H1 (cell line): ENCODE measurements at regions not wholly inside any gene's neighbourhood (a gene's known extent, or its start where the extent isn't known, plus 50 kb on each side); places are given as distances from the start of the nearest gene placed in this dataset.

Source experiments
- CTCF ChIA-PET: fragments of 300-600 bp; sonication (Branson Sonifier 250); formaldehyde crosslinking; loops from one replicate; lab custom pipeline; 2021; ENCODE audit not compliant: partially characterized antibody; lab: Charles Lee
- POLR2A ChIA-PET: fragments of 300-600 bp; sonication (Branson Sonifier 250); formaldehyde crosslinking; loops from one replicate; lab custom pipeline; 2021; ENCODE audit warnings: inconsistent platforms; ENCODE audit not compliant: partially characterized antibody; lab: Charles Lee
- DNase-seq, 2 experiments: peaks; one replicate each; pipeline versions ENCODE4 v3.0.0 to v3.0.0-alpha.2; 2010 to 2022; ENCODE audit warnings: low spot score in 2 of 2, low read depth in 1 of 2, mixed read lengths in 1 of 2
- FAIRE-seq: peaks from 2 replicates; lab custom pipeline; 2011; peaks lifted over from hg19 to GRCh38; lab: Jason Lieb, UNC
- H2AFZ ChIP-seq: 2 replicates; pipeline ENCODE4 v1.8.1; 2012; ENCODE audit warnings: low read length, inconsistent platforms
- H2AK5ac ChIP-seq: 2 replicates; pipeline ENCODE4 v1.6.1; 2013; ENCODE audit warnings: low read depth, low read length
- H2BK120ac ChIP-seq: replicated peaks from 2 replicates; pipeline ENCODE3; 2013; ENCODE audit warnings: low read depth, low read length, inconsistent platforms
- H2BK12ac ChIP-seq: 2 replicates; pipeline ENCODE4 v1.6.1; 2013; ENCODE audit warnings: low read depth, low read length
- H2BK15ac ChIP-seq: 2 replicates; pipeline ENCODE4 v1.6.1; 2013; ENCODE audit warnings: low read length
- H2BK20ac ChIP-seq: 2 replicates; pipeline ENCODE4 v1.6.1; 2013; ENCODE audit warnings: low read length
- H2BK5ac ChIP-seq: 2 replicates; pipeline ENCODE4 v1.6.1; 2013; ENCODE audit warnings: low read depth, low read length
- H3K14ac ChIP-seq: 2 replicates; pipeline ENCODE4 v1.6.1; 2013; ENCODE audit warnings: inconsistent platforms; ENCODE audit not compliant: insufficient read length
- H3K18ac ChIP-seq: 2 replicates; pipeline ENCODE4 v1.6.1; 2013; ENCODE audit warnings: low read length; ENCODE audit errors: extremely low read depth
- H3K23ac ChIP-seq: 2 replicates; pipeline ENCODE4 v1.6.1; 2013; ENCODE audit warnings: inconsistent platforms; ENCODE audit not compliant: insufficient read length
- H3K23me2 ChIP-seq: 2 replicates; pipeline ENCODE4 v1.6.1; 2013; ENCODE audit warnings: low read depth, low read length
- H3K27ac ChIP-seq: 2 replicates; pipeline ENCODE4 v1.6.1; 2011; ENCODE audit warnings: low read depth, low read length, inconsistent platforms
- H3K27me3 ChIP-seq, 4 experiments: replicated peaks in 1 of 4; 1 replicate in 1 of 4; 2 replicates in 3 of 4; pipeline versions ENCODE4 v1.6.1 to v1.8.1; 2011 to 2013; ENCODE audit warnings: low read length in 3 of 4, mild to moderate bottlenecking in 3 of 4, inconsistent platforms in 2 of 4, mixed read lengths in 2 of 4, moderate library complexity in 1 of 4; ENCODE audit not compliant: control insufficient read depth in 3 of 4, insufficient read depth in 3 of 4; ENCODE audit errors: extremely low read depth in 1 of 4
- H3K36me3 ChIP-seq, 4 experiments: 2 replicates each; pipeline versions ENCODE4 v1.6.1 to v1.8.1; 2011 to 2013; ENCODE audit warnings: mild to moderate bottlenecking in 4 of 4, low read length in 3 of 4, moderate library complexity in 2 of 4, control low read depth in 1 of 4, inconsistent platforms in 1 of 4; ENCODE audit not compliant: insufficient read depth in 4 of 4, control insufficient read depth in 2 of 4
- H3K4ac ChIP-seq: replicated peaks from 2 replicates; pipeline ENCODE3; 2013; ENCODE audit warnings: low read length, low read depth, mixed read lengths, inconsistent platforms; ENCODE audit not compliant: insufficient read length
- H3K4me1 ChIP-seq, 4 experiments: replicated peaks in 1 of 4; 1 replicate in 1 of 4; 2 replicates in 3 of 4; pipeline versions ENCODE4 v1.6.1 to v1.8.1; 2011 to 2013; ENCODE audit warnings: low read length in 3 of 4, inconsistent platforms in 2 of 4, mixed read lengths in 1 of 4; ENCODE audit not compliant: insufficient read depth in 4 of 4, control insufficient read depth in 3 of 4
- H3K4me2 ChIP-seq, 2 experiments: 2 replicates each; pipeline versions ENCODE4 v1.6.1 to v1.8.1; 2011 to 2013; ENCODE audit warnings: low read depth in 2 of 2, low read length in 2 of 2, control low read depth in 1 of 2, inconsistent platforms in 1 of 2, mild to moderate bottlenecking in 1 of 2; ENCODE audit not compliant: insufficient read depth in 1 of 2
- H3K4me3 ChIP-seq, 4 experiments: fragments of 200-600, 300-600 bp in 1 of 4; sonication (generic), shearing (Covaris generic), sonication (Bioruptor Twin) in 1 of 4; 2 replicates each; pipeline versions ENCODE4 v1.5.1 to v1.8.1; 2011 to 2016; ENCODE audit warnings: low read length in 4 of 4, low read depth in 3 of 4, control low read depth in 2 of 4, inconsistent platforms in 2 of 4, mild to moderate bottlenecking in 2 of 4, mixed read lengths in 1 of 4, moderate library complexity in 1 of 4; ENCODE audit not compliant: insufficient read depth in 2 of 4; ENCODE audit errors: extremely low read depth in 1 of 4
- H3K56ac ChIP-seq: replicated peaks from 2 replicates; pipeline ENCODE3; 2013; ENCODE audit warnings: low read depth, mild to moderate bottlenecking, mixed read lengths, low read length, inconsistent platforms; ENCODE audit not compliant: insufficient read length
- H3K79me1 ChIP-seq: 2 replicates; pipeline ENCODE4 v1.6.1; 2013; ENCODE audit warnings: low read depth, low read length, control low read depth
- H3K79me2 ChIP-seq, 2 experiments: 2 replicates each; pipeline versions ENCODE4 v1.6.1 to v1.8.1; 2012 to 2013; ENCODE audit warnings: low read length in 2 of 2, mild to moderate bottlenecking in 2 of 2, inconsistent platforms in 1 of 2; ENCODE audit not compliant: insufficient read depth in 2 of 2, control insufficient read depth in 1 of 2
- H3K9ac ChIP-seq, 4 experiments: replicated peaks in 1 of 4; 1 replicate in 1 of 4; 2 replicates in 3 of 4; pipeline versions ENCODE4 v1.6.1 to v1.8.1; 2011 to 2013; ENCODE audit warnings: low read depth in 3 of 4, low read length in 3 of 4, control low read depth in 2 of 4, mild to moderate bottlenecking in 2 of 4, moderate library complexity in 2 of 4, inconsistent platforms in 1 of 4; ENCODE audit errors: extremely low read depth in 1 of 4
- H3K9me3 ChIP-seq, 2 experiments: 2 replicates each; pipeline versions ENCODE4 v1.6.1 to v1.8.1; 2012 to 2013; ENCODE audit warnings: mild to moderate bottlenecking in 2 of 2, moderate library complexity in 2 of 2, control low read depth in 1 of 2, inconsistent platforms in 1 of 2, low read depth in 1 of 2, low read length in 1 of 2, mixed read lengths in 1 of 2; ENCODE audit not compliant: insufficient read depth in 2 of 2
- H4K20me1 ChIP-seq, 2 experiments: replicated peaks in 1 of 2; 2 replicates each; pipeline versions ENCODE3 to v1.8.1; 2011 to 2013; ENCODE audit warnings: inconsistent platforms in 2 of 2, low read length in 2 of 2, mild to moderate bottlenecking in 1 of 2; ENCODE audit not compliant: insufficient read depth in 2 of 2, control insufficient read depth in 1 of 2
- H4K5ac ChIP-seq: 2 replicates; pipeline ENCODE4 v1.6.1; 2013; ENCODE audit warnings: low read length, low read depth, mixed read lengths, inconsistent platforms; ENCODE audit not compliant: insufficient read length
- H4K8ac ChIP-seq: 2 replicates; pipeline ENCODE4 v1.8.0; 2013; ENCODE audit warnings: mild to moderate bottlenecking, moderate library complexity, low read length, inconsistent platforms; ENCODE audit not compliant: insufficient read depth; ENCODE audit errors: extremely low read depth
- H4K91ac ChIP-seq: replicated peaks from 2 replicates; pipeline ENCODE3; 2013; ENCODE audit warnings: low read length, mixed read lengths, inconsistent platforms; ENCODE audit not compliant: insufficient read length
- ATF2 ChIP-seq: IDR thresholded peaks from 2 replicates; pipeline ENCODE4 v1.6.1; 2012; ENCODE audit warnings: low read length, inconsistent platforms
- BCL11A ChIP-seq, 2 experiments: IDR thresholded peaks; one replicate each; pipeline ENCODE4 v1.6.1; 2011; ENCODE audit warnings: low read depth in 2 of 2, low read length in 2 of 2, mild to moderate bottlenecking in 2 of 2
- CHD2 ChIP-seq: IDR thresholded peaks from 2 replicates; pipeline ENCODE4 v1.6.1; 2012; ENCODE audit warnings: low read length, improper control_type of control experiment
- CTCF ChIP-seq, 3 experiments: IDR thresholded peaks; 1 replicate in 2 of 3; 2 replicates in 1 of 3; pipeline versions ENCODE4 v1.5.1 to v1.6.1; 2011; ENCODE audit warnings: low read length in 3 of 3, mild to moderate bottlenecking in 3 of 3, inconsistent platforms in 2 of 3, low read depth in 1 of 3, moderate library complexity in 1 of 3; ENCODE audit not compliant: insufficient read depth in 1 of 3; ENCODE audit errors: control extremely low read depth in 1 of 3
- HDAC2 ChIP-seq, 2 experiments: fragments of 300-600 bp in 1 of 2; sonication (generic) in 1 of 2; IDR thresholded peaks; 2 replicates each; pipeline ENCODE4 v1.6.1; 2011 to 2012; ENCODE audit warnings: low read depth in 2 of 2, low read length in 2 of 2, mild to moderate bottlenecking in 2 of 2, moderate library complexity in 2 of 2, borderline replicate concordance in 1 of 2, inconsistent platforms in 1 of 2
- JUND ChIP-seq: IDR thresholded peaks from 2 replicates; pipeline ENCODE4 v1.6.1; 2011; ENCODE audit warnings: mild to moderate bottlenecking, improper control_type of control experiment, low read length
- SIX5 ChIP-seq: IDR thresholded peaks from 2 replicates; pipeline ENCODE4 v1.6.1; 2011; ENCODE audit warnings: mild to moderate bottlenecking, low read depth, low read length
- SP1 ChIP-seq: IDR thresholded peaks from 2 replicates; pipeline ENCODE4 v1.6.1; 2011; ENCODE audit warnings: low read depth, low read length
- SP2 ChIP-seq: IDR thresholded peaks from 2 replicates; pipeline ENCODE4 v1.6.1; 2012; ENCODE audit warnings: mild to moderate bottlenecking, low read length, inconsistent platforms
- TAF7 ChIP-seq: optimal IDR thresholded peaks from 2 replicates; pipeline ENCODE3; 2011; ENCODE audit warnings: low read depth, mild to moderate bottlenecking, inconsistent platforms, low read length, moderate library complexity, borderline replicate concordance
- ZNF274 ChIP-seq: IDR thresholded peaks from 2 replicates; pipeline ENCODE4 v1.7.0; 2012; ENCODE audit warnings: low read length, borderline replicate concordance; ENCODE audit errors: extremely low read depth
- WGBS, 2 experiments: shearing (Covaris generic) in 1 of 2; methylation state at CpG; one replicate each; pipeline versions ENCODE4 v1.1.6 to v1.1.7; 2013 to 2015; ENCODE audit warnings: low lambda C conversion rate in 2 of 2, mixed read lengths in 2 of 2, inconsistent platforms in 1 of 2, low coverage in 1 of 2, missing lambda C conversion rate in 1 of 2; ENCODE audit not compliant: insufficient replicate concordance in 2 of 2, insufficient coverage in 1 of 2, insufficient read length in 1 of 2; ENCODE audit errors: extremely low coverage in 1 of 2, missing lambda C conversion rate in 1 of 2; 5-methylcytosine and 5-hydroxymethylcytosine counted together

- H3K79me2 ChIP-seq, result no peaks in the 10 kb centered on the region
- no peak overlapping the region for H2BK120ac ChIP-seq
- no peaks in the 10 kb centered on the region for H3K9me3 ChIP-seq
- no peak overlapping the region for H2AK5ac ChIP-seq
- H3K18ac ChIP-seq, result no peak overlapping the region
- no peak overlapping the region for H4K91ac ChIP-seq
- no peaks in the 10 kb centered on the region for H3K23me2 ChIP-seq
- ChIA-PET POLR2A (no interaction called here), CTCF (interaction anchor here (0.8 to 17.4 kb wide), 7 partner anchors 7 to 273 kb away, joined by 3 to 353 read pairs (median 3); no protein-coding TSS in a partner anchor)
- no peak overlapping the region for H2BK12ac ChIP-seq
- H2BK5ac ChIP-seq, result no peak overlapping the region
- no peak overlapping the region for H3K4ac ChIP-seq
- no peaks in the 10 kb centered on the region for H3K36me3 ChIP-seq
- no peak overlapping the region for H3K27ac ChIP-seq
- FAIRE-seq, result no peak
- no peak overlapping the region for H3K23ac ChIP-seq
- no peak overlapping the region for H3K56ac ChIP-seq
- H3K14ac ChIP-seq, result no peak overlapping the region
- no peak for DNase-seq
- no peak overlapping the region for H2AFZ ChIP-seq
- H4K20me1 ChIP-seq, result no peaks in the 10 kb centered on the region
- no peaks in the 10 kb centered on the region for H3K79me1 ChIP-seq
- H3K4me3 ChIP-seq, result no peak overlapping the region
- H3K9ac ChIP-seq, result no peak overlapping the region
- no peaks in the 10 kb centered on the region; a peak in 1 of 7 replicates for H3K27me3 ChIP-seq
- H2BK20ac ChIP-seq, result no peak overlapping the region
- 88% methylated on average over 1 of the region's 1 CpG; no CpG with 5 or more reads in 1 of the 2 experiments for WGBS, 2 experiments
- no peak overlapping the region for H4K5ac ChIP-seq
- no peak overlapping the region for H4K8ac ChIP-seq
- no peak overlapping the region for H3K4me2 ChIP-seq
- H2BK15ac ChIP-seq, result no peak overlapping the region
- no peaks in the 10 kb centered on the region for H3K4me1 ChIP-seq
- no peak for TF ChIP-seq ZNF274
- TF ChIP-seq SIX5, result no peak
- no peak for TF ChIP-seq JUND
- TF ChIP-seq SP1, result no peak
- TF ChIP-seq SP2, result no peak
- no peak for TF ChIP-seq TAF7
- no peak for TF ChIP-seq HDAC2 (IDR thresholded peaks at IDR 0.05; ENCODE audit: borderline replicate concordance in 1 of 2, low read depth in 2 of 2, low read length in 2 of 2)
- no peak for TF ChIP-seq CHD2
- no peak for TF ChIP-seq ATF2
- TF ChIP-seq CTCF (IDR thresholded peaks at IDR 0.05; ENCODE audit: control extremely low read depth in 1 of 3, insufficient read depth in 1 of 3, low read depth in 1 of 3, low read length in 3 of 3), result no peak
- no peak for TF ChIP-seq BCL11A (IDR thresholded peaks at IDR 0.05; ENCODE audit: low read depth in 2 of 2, low read length in 2 of 2)
Measured at GRCh38 chr17:11142231-11142630, 98.8 kb upstream of the SHISA6 start.
